SKM-1 treated with dmso at 0.1 percent for 144 hours (cell line): ENCODE measurements at regions not wholly inside any gene's neighbourhood (a gene's known extent, or its start where the extent isn't known, plus 50 kb on each side); places are given as distances from the start of the nearest gene placed in this dataset.
"Not testable (repeated sequence)": the region's sequence is repeated elsewhere in the genome, so short reads cannot be mapped to it uniquely, and the experiment has no call there.

Experiments used
- DNase-seq: peaks from one replicate; lab custom pipeline; 2025; ENCODE audit not compliant: unreplicated experiment; lab: John Stamatoyannopoulos, UW

- DNase-seq: no peak
Observed at GRCh38 chr14:53231171-53231570, 78.0 kb upstream of the DDHD1 start.

DNA sequence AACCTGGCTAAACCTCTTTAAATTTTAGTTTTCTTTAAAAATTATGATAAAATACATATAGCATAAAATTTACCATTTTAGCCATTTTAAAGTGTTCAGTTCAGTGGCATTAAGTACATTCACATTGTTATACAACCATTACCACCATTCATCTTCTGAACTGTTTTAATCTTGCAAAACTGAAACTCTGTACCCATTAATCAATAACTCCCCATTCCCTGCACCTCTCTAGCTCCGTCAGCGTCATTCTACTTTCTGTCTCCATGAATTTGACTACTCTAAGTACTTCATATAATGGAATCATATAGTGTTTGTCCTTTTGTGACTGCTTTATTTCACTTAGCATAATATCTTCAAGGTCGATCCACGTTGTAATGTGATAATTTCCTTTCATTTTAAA is 75.8 kb upstream of the DDHD1 start:
- DNase-seq: no peak

DNA sequence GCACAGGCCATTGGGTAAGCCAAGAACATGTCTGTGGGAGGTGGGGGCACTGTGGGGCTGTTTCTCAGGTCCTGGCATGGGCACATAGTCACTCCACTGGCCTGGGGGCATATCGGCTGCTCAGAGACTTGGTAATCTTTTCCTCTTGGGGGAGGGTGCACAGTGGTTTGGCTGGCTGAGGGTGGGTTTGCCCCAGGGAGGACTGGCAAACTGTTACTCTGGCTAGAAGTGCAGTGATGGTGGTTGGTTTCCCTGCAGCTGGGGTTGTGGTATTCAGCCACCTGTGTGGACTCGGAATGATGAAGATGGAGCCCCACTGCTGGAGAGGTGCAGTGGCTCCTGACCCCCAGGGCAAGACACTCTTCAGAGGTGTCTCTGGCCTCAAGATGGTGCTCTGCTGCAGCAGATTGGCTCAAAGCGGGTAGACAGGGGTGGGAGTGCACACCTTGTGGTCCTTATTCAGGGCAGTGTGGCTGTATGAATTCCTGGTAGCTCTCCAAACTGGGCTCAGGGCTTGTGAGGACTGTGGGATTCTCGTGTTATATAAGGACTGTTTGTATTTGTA is 74.1 kb upstream of the DDHD1 start:
- DNase-seq: no peak

DNA sequence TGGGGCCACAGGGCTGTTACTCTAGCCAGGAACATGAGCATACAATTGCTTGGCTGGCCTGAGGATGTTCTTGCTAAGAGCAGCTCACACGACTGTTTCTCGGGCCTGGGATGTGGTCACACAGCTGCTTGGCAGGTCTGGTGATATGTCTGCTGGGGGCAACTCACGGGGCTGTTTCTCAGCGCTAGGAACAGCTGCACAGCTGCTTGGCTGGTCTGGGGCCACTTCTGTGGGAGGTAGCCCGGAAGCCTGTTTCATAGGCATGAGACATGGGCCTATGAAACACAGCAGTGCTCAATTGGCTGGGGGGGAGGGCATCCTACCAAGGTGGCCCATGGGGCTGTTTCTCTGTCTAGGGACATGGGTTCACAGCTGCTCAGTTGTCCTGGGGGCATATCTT is 73.4 kb upstream of the DDHD1 start:
- no peak for DNase-seq

DNA sequence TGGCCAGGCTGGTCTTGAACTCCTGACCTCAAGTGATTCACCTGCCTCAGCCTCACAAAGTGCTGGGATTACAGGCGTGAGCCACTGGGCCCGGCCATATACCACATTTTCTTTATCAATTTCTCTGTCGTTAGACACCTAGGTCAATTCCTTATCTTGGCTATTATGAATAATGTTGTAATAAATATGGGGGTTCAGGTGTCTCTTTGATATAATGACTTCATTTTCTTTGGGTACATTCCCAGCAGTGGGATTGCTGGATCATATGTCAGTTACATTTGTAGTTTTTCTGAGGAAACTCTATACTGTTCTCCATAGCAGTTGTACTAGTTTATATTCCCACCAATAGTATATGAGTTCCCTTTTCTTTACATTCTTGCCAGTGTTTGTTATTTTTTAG is 67.8 kb upstream of the DDHD1 start:
- no peak for DNase-seq

DNA sequence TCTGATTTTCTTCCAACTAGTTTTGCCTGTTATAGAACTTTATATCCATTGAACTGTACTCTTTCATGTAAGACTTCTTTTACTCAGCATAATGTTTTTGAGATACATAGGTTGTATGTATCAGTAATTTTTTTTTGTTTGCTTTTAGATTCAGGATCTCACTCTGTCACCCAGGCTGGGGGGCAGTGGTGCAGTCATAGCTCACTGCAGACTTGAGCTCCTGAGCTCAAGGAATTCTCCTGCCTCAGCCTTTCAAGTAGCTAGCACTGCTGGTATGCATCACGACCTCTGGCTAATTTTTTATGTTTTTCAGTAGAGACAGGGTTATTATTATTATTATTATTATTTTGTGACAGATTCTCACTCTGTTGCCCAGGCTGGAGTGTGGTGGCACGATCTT is 65.0 kb upstream of the DDHD1 start:
- no peak for DNase-seq

DNA sequence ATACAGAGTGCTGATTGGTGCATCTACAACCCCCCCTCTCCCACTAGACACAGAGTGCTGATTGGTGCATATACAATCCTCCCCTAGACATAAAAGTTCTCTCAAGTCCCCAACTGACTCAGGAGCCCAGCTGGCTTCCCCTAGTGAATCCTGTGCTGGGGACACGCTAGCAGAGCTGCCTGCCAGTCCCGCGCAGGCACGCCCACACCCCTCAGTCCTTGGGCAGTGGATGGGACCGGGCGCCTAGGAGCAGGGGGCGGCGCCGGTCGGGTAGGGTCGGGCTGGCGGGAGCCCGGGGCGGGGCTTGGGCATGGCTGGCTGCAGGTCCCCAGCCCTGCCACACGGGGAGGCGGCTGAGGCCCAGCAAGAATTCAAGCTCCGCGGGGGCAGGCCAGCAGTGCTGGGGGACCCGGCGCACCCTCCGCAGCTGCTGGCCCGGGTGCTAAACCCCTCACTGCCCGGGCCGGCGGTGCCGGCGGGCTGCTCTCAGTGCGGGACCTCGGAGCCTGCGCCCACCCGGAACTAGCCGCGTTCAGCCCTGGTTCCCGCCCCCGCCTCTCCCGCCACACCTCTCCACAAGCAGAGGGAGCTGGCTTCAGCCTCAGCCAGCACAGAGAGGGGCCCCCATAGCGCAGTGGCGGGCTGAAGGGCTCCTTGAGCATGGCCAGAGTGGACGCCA is 64.3 kb upstream of the DDHD1 start:
- peak; percentile 28 for DNase-seq

GRCh38 chr14:53216955-53217315 is 63.8 kb upstream of the DDHD1 start:
- DNase-seq: not testable (repeated sequence)

- not testable (repeated sequence) for DNase-seq
Observed at GRCh38 chr14:53216478-53216877, 63.4 kb upstream of the DDHD1 start.

DNA sequence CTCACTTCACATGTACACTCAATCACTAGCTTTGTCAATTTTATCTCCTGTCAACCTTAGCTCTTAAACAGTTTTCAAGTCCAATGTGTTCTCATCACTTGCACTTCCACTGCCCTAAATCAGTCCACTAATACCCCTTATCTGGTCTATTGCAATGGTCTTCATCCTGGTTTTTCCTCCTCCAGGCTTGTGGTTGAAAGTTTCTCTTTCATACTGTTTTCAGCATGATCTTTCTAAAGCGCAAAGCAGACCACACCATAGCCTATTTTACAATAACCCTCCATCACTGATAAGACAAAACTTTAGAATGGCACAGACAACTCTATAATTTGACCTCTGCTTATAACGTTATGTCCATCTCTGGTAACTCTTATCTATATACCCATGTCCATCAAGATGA is 62.0 kb upstream of the DDHD1 start:
- no peak for DNase-seq

GRCh38 chr14:53214384-53214783 is 61.3 kb upstream of the DDHD1 start:
- DNase-seq: no peak

GRCh38 chr14:53213761-53214160 is 60.6 kb upstream of the DDHD1 start:
- no peak for DNase-seq

GRCh38 chr14:53209370-53209769 is 56.2 kb upstream of the DDHD1 start:
- peak; percentile 26 for DNase-seq
